ENCODE measurements at regions not wholly inside any gene's neighbourhood (a gene's known extent, or its start where the extent isn't known, plus 50 kb on each side); places are given as distances from the start of the nearest gene placed in this dataset.

- Mint-ChIP-seq H3K36me3 (no peaks in the 10 kb centered on the region), H3K9me3 (peaks cover 0 to 6% (median 2%) of the 10 kb centered on the region in 8 donors), H3K4me1 (no peaks in the 10 kb centered on the region), H3K27ac (no peak overlapping the region), H3K27me3 (peaks cover 2 to 20% of the 10 kb centered on the region in 2 donors), H3K4me3 (no peak overlapping the region)
- H3K27me3 ChIP-seq (ENCODE audit: insufficient read depth, low read length), result no peaks in the 10 kb centered on the region
- H3K27ac ChIP-seq (ENCODE audit: low read depth, low read length), result no peak overlapping the region
- H3K36me3 ChIP-seq (ENCODE audit: insufficient read depth, low read length), result no peaks in the 10 kb centered on the region
- intact Hi-C loops (cut with micrococcal nuclease), result no loop called here
- DNase-seq, result no peak
- H3K4me1 ChIP-seq (ENCODE audit: insufficient read depth, low read length), result no peaks in the 10 kb centered on the region
- POLR2A ChIA-PET (ENCODE audit: partially characterized antibody), result no interaction called here
- H3K4me3 ChIP-seq (ENCODE audit: low read length in 2 of 2), result no peak overlapping the region
- H3K9me3 ChIP-seq (ENCODE audit: control insufficient read depth in 1 of 2, low read length in 2 of 2), result no peaks in the 10 kb centered on the region
- CTCF ChIA-PET (ENCODE audit: partially characterized antibody), result interaction anchor here (1.9 to 6.7 kb wide), 2 partner anchors 11 to 43 kb away, joined by 7 to 32 read pairs; no protein-coding TSS in a partner anchor
Measured at GRCh38 chr12:31228811-31229792, 96.8 kb downstream of the SINHCAF start.

GRCh38 chr12:31230004-31230403 is 95.9 kb downstream of the SINHCAF start:
- H3K4me1 ChIP-seq (ENCODE audit: insufficient read depth, low read length), result no peaks in the 10 kb centered on the region
- Mint-ChIP-seq H3K4me3 (no peak overlapping the region), H3K27ac (no peak overlapping the region), H3K4me1 (no peaks in the 10 kb centered on the region), H3K9me3 (peaks cover 0 to 6% (median 2%) of the 10 kb centered on the region in 8 donors), H3K27me3 (peaks cover 5 to 25% of the 10 kb centered on the region in 2 donors), H3K36me3 (no peaks in the 10 kb centered on the region)
- intact Hi-C loops (cut with micrococcal nuclease), result no loop called here
- H3K4me3 ChIP-seq (ENCODE audit: low read length in 2 of 2), result no peak overlapping the region
- no peak for DNase-seq
- no peak overlapping the region for H3K27ac ChIP-seq (ENCODE audit: low read depth, low read length)
- no peaks in the 10 kb centered on the region for H3K27me3 ChIP-seq (ENCODE audit: insufficient read depth, low read length)
- POLR2A ChIA-PET (ENCODE audit: partially characterized antibody), result no interaction called here
- CTCF ChIA-PET (ENCODE audit: partially characterized antibody), result interaction anchor here (1.9 to 6.7 kb wide), 2 partner anchors 10 to 42 kb away, joined by 7 to 32 read pairs; no protein-coding TSS in a partner anchor
- no peaks in the 10 kb centered on the region for H3K36me3 ChIP-seq (ENCODE audit: insufficient read depth, low read length)
- no peaks in the 10 kb centered on the region for H3K9me3 ChIP-seq (ENCODE audit: control insufficient read depth in 1 of 2, low read length in 2 of 2)
